Upper lobe of right lung (tissue), 1 donor: ENCODE measurements at regions not wholly inside any gene's neighbourhood (a gene's known extent, or its start where the extent isn't known, plus 50 kb on each side); places are given as distances from the start of the nearest gene placed in this dataset.

Source experiments
- ATAC-seq: fragments of 200-7000 bp; cut with Tn5 transposase; one replicate; pipeline ENCODE4 v1.9.1; 2020; ENCODE audit warnings: mild to moderate bottlenecking, moderate library complexity
- DNase-seq: peaks from one replicate; pipeline ENCODE4 v3.0.0-alpha.2; 2020
- H3K27ac ChIP-seq: fragments of 200-600 bp; one replicate; pipeline ENCODE4 v1.8.0; 2022
- H3K27me3 ChIP-seq: fragments of 200-600 bp; one replicate; pipeline ENCODE4 v1.8.0; 2022; ENCODE audit warnings: mild to moderate bottlenecking
- H3K36me3 ChIP-seq: fragments of 200-600 bp; one replicate; pipeline ENCODE4 v1.8.0; 2022
- H3K4me1 ChIP-seq: fragments of 200-600 bp; one replicate; pipeline ENCODE4 v1.8.0; 2022
- H3K4me3 ChIP-seq: fragments of 200-600 bp; one replicate; pipeline ENCODE4 v1.8.0; 2022; ENCODE audit warnings: mild to moderate bottlenecking
- H3K9me3 ChIP-seq: fragments of 200-600 bp; one replicate; pipeline ENCODE4 v1.8.0; 2022
- intact Hi-C: fragments of 100-400 bp; cut with DNase I; formaldehyde crosslinking; loops from one replicate; pipeline ENCODE4 v1.11.0; 2022
- TF ChIP-seq, protein P1 (sequence below): fragments of 200-600 bp; IDR thresholded peaks from one replicate; pipeline ENCODE4 v1.8.0; 2022; ENCODE audit warnings: antibody characterized with exemption
- donor health status: DM: no; HTN: yes; CAD: no; lungs with severe emphysema.

DNA sequence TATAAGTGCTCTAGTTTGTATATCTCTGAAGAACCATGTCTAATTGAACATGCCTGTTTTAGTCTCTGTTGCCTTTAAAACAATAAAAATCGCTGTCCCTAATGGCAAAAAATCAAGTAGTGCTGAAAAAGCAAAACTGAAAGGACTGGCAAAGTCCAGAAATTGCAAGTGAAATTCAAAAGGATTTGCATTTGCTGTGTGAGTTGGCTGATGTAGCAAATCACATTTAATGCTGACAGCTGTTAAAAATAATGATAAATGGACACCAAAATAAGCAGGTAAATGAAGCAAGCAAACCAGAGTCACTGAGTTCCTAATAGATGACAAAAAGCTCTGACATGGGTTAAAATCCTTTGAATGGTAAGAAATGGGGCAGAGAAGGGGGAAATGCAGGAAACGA, 874.1 kb downstream of the GRM8 start:
- no peaks in the 10 kb centered on the region for H3K36me3 ChIP-seq
- H3K27ac ChIP-seq = no peak overlapping the region
- TF ChIP-seq, protein P1, sequence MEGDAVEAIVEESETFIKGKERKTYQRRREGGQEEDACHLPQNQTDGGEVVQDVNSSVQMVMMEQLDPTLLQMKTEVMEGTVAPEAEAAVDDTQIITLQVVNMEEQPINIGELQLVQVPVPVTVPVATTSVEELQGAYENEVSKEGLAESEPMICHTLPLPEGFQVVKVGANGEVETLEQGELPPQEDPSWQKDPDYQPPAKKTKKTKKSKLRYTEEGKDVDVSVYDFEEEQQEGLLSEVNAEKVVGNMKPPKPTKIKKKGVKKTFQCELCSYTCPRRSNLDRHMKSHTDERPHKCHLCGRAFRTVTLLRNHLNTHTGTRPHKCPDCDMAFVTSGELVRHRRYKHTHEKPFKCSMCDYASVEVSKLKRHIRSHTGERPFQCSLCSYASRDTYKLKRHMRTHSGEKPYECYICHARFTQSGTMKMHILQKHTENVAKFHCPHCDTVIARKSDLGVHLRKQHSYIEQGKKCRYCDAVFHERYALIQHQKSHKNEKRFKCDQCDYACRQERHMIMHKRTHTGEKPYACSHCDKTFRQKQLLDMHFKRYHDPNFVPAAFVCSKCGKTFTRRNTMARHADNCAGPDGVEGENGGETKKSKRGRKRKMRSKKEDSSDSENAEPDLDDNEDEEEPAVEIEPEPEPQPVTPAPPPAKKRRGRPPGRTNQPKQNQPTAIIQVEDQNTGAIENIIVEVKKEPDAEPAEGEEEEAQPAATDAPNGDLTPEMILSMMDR = no peak
- intact Hi-C loops = no loop called here
- H3K4me3 ChIP-seq = no peak overlapping the region
- no peaks in the 10 kb centered on the region for H3K27me3 ChIP-seq
- H3K4me1 ChIP-seq = no peaks in the 10 kb centered on the region
- H3K9me3 ChIP-seq = no peaks in the 10 kb centered on the region
- DNase-seq (no peak), ATAC-seq (no peak)

DNA sequence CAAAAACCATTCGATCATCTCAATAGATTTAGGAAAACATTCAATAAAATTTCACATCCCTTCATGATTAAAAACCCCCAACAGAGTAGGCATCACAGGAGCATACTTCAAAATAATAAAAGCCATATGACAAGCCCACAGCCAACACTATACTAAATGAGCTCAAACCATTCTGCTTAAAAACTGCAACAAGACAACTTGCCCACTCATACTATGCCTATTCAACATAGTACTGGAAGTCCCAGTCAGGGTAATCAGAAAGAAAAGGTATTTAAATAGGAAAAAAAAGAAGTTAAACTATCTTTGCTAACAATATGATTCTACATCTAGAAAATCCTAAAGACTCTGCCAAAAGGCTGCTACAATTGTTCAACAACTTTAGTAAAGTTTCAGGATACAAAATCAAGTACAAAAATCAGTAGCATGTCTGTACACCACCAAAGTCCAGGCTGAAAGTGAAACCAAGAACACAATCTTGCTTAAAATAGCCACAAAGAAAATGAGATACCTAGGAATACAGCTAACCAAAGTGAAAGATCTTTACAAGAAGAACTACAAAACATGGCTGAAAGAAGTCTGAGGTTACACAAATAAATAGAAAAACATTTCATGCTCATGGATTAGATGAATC, 882.6 kb downstream of the GRM8 start:
- intact Hi-C loops = no loop called here
- Histone ChIP-seq H3K36me3 (no peaks in the 10 kb centered on the region), H3K4me1 (no peaks in the 10 kb centered on the region), H3K27ac (no peak overlapping the region), H3K27me3 (no peaks in the 10 kb centered on the region), H3K9me3 (no peaks in the 10 kb centered on the region), H3K4me3 (no peak overlapping the region)
- ATAC-seq (no peak), DNase-seq (no peak)
- TF ChIP-seq, protein P1 = no peak

DNA sequence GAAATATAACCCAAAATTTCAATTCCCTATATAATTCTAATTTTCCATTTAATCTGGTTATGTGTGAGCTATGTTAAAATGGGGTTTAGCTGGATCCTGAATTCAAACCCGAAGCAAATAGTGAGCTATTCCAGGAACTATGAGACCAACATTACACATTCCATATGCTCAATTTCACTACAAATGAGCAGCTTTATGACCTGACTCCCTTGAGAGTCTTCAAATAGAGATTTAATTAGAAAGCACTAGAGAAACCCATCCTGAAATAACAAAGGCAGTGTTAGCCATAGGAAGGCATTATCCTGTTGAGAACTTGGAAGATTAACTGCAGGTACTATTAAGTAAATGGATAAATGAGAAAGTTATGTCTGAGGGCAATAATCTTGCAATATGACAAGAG, 890.0 kb downstream of the GRM8 start:
- no peak overlapping the region for H3K4me3 ChIP-seq
- no peaks in the 10 kb centered on the region for H3K9me3 ChIP-seq
- no peaks in the 10 kb centered on the region for H3K27me3 ChIP-seq
- intact Hi-C loops = no loop called here
- no peak overlapping the region for H3K27ac ChIP-seq
- H3K4me1 ChIP-seq = no peaks in the 10 kb centered on the region
- TF ChIP-seq, protein P1 = no peak
- DNase-seq = no peak
- no peak for ATAC-seq
- no peaks in the 10 kb centered on the region for H3K36me3 ChIP-seq

DNA sequence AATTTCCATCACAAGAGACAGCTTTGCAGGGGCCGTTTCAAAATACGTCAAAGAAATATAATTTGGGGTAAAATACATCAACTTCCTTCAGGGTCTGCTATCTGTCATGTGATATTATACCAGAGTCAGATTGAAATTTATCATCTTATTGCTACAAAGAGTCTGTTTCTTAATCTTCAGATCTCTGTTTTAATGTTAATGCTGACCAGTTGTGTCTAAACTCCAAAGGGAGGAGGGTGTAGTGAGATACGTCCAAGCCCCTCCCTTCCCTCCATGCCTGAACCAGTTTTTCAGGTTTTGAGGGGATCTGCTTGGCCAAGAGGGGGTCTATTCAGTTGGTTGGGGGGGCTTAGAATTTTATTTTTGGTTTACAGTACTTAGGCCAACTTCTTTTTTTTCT, 891.6 kb downstream of the GRM8 start:
- TF ChIP-seq, protein P1 = no peak
- ATAC-seq = no peak
- intact Hi-C loops = no loop called here

DNA sequence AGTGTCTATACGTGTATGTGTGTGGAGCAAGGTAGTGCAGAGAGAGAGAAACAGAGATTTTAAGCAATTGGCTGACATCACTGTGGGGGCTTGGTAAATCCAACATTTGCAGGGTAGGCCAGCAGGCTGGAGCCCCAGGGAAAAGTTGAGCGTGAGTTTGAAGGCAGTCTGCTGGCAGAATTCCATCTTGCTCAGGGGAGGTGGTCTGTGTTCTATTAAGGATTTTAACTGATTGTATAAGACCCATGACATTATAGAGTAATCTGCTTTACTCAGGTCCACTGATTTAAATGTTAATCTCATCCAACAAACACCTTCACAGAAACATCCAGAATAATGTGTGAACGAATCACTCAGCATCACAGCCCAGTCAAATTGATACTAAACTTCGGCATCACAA, 912.9 kb downstream of the GRM8 start:
- TF ChIP-seq, protein P1 = no peak
- DNase-seq (no peak), ATAC-seq (no peak)
- no peaks in the 10 kb centered on the region for H3K27me3 ChIP-seq
- no peaks in the 10 kb centered on the region for H3K36me3 ChIP-seq
- intact Hi-C loops = no loop called here
- no peak overlapping the region for H3K4me3 ChIP-seq
- H3K9me3 ChIP-seq = no peaks in the 10 kb centered on the region
- H3K4me1 ChIP-seq = no peaks in the 10 kb centered on the region
- H3K27ac ChIP-seq = no peak overlapping the region

More for the DNA sequence above, 891.6 kb downstream of the GRM8 start:
- no peaks in the 10 kb centered on the region for H3K4me1 ChIP-seq
- no peak for DNase-seq
- H3K27ac ChIP-seq = no peak overlapping the region
- H3K9me3 ChIP-seq = no peaks in the 10 kb centered on the region
- no peak overlapping the region for H3K4me3 ChIP-seq
- no peaks in the 10 kb centered on the region for H3K27me3 ChIP-seq
- H3K36me3 ChIP-seq = no peaks in the 10 kb centered on the region

DNA sequence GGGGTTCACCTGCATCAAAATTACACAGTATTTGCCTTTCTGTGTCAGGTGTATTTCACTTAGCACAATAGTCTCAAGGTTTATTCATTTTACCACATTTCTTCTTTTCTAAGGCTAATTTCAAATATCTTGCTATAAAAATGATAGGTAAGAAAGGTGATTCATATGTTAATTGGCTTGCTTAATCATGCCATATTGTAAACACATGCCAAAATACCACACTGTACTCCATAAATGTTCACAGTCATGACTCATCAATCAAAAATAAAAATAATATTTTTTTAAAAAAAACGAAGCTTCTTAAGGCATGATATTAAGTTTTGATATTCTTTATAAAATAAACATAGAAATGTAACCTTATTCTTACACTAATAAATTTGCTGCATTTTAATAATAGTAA, 947.1 kb downstream of the GRM8 start:
- Histone ChIP-seq H3K36me3 (no peaks in the 10 kb centered on the region), H3K4me3 (no peak overlapping the region), H3K4me1 (no peaks in the 10 kb centered on the region), H3K9me3 (no peaks in the 10 kb centered on the region), H3K27ac (no peak overlapping the region), H3K27me3 (no peaks in the 10 kb centered on the region)
- TF ChIP-seq, protein P1 = no peak
- intact Hi-C loops = no loop called here
- no peak for ATAC-seq
- DNase-seq = no peak
